Neural progenitor cell (in vitro differentiated cells): ENCODE measurements at regions not wholly inside any gene's neighbourhood (a gene's known extent, or its start where the extent isn't known, plus 50 kb on each side); places are given as distances from the start of the nearest gene placed in this dataset.

ENCODE experiments used
- DNase-seq: peaks from one replicate; pipeline ENCODE4 v3.0.0-alpha.2; 2016; ENCODE audit warnings: low spot score
- H2AFZ ChIP-seq: fragments of 200-600 bp; sonication (generic); replicated peaks from 2 replicates; pipeline ENCODE4 v1.6.1; 2016; ENCODE audit warnings: antibody characterized with exemption
- H3F3A ChIP-seq: fragments of 200-600 bp; sonication (generic); 2 replicates; pipeline ENCODE4 v1.6.1; 2016; ENCODE audit warnings: antibody characterized with exemption, low read depth
- H3K27ac ChIP-seq: fragments of 200-600 bp; sonication (generic); 2 replicates; pipeline ENCODE4 v1.5.1; 2016; ENCODE audit warnings: mild to moderate bottlenecking
- H3K27me3 ChIP-seq: fragments of 200-600 bp; sonication (generic); 2 replicates; pipeline ENCODE4 v1.6.1; 2016; ENCODE audit warnings: mild to moderate bottlenecking, moderate library complexity
- H3K36me3 ChIP-seq: fragments of 200-600 bp; sonication (generic); 2 replicates; pipeline ENCODE4 v1.5.1; 2016
- H3K4me1 ChIP-seq: fragments of 200-600 bp; sonication (generic); 2 replicates; pipeline ENCODE4 v1.6.1; 2016; ENCODE audit warnings: mixed run types
- H3K4me2 ChIP-seq: fragments of 200-600 bp; sonication (generic); 2 replicates; pipeline ENCODE4 v1.6.1; 2016
- H3K4me3 ChIP-seq: fragments of 200-600 bp; sonication (generic); 2 replicates; pipeline ENCODE4 v1.5.1; 2016
- H3K79me2 ChIP-seq: fragments of 200-600 bp; sonication (generic); 2 replicates; pipeline ENCODE4 v1.6.1; 2016; ENCODE audit warnings: low read depth
- H3K9ac ChIP-seq: fragments of 200-600 bp; sonication (generic); 2 replicates; pipeline ENCODE4 v1.6.1; 2016
- H3K9me3 ChIP-seq: fragments of 200-600 bp; sonication (generic); 2 replicates; pipeline ENCODE4 v1.5.1; 2016; ENCODE audit warnings: low read depth
- H4K20me1 ChIP-seq: fragments of 200-600 bp; sonication (generic); 2 replicates; pipeline ENCODE4 v1.6.1; 2016; ENCODE audit warnings: low read depth
- H3K27ac Mint-ChIP-seq: 3 replicates; pipeline ENCODE4 v1.8.0; 2021; ENCODE audit warnings: mixed read lengths
- H3K27me3 Mint-ChIP-seq: 2 replicates; pipeline ENCODE4 v1.8.0; 2022; ENCODE audit warnings: low read depth, mild to moderate bottlenecking, inconsistent platforms, moderate library complexity, mixed read lengths; ENCODE audit not compliant: insufficient read depth
- H3K36me3 Mint-ChIP-seq: 3 replicates; pipeline ENCODE4 v1.8.0; 2021; ENCODE audit warnings: mixed read lengths
- H3K4me1 Mint-ChIP-seq: 3 replicates; pipeline ENCODE4 v1.8.0; 2021; ENCODE audit warnings: mixed read lengths
- H3K4me3 Mint-ChIP-seq: 3 replicates; pipeline ENCODE4 v1.8.0; 2021; ENCODE audit warnings: mild to moderate bottlenecking, moderate library complexity, mixed read lengths
- H3K9me3 Mint-ChIP-seq: 3 replicates; pipeline ENCODE4 v1.8.0; 2020; ENCODE audit warnings: mixed read lengths
- EZH2 ChIP-seq: fragments of 200-600 bp; sonication (generic); IDR thresholded peaks from 2 replicates; pipeline ENCODE4 v1.6.1; 2017; ENCODE audit warnings: antibody characterized with exemption, mild to moderate bottlenecking, moderate library complexity
- EZH2phosphoT487 ChIP-seq: fragments of 200-600 bp; sonication (generic); IDR thresholded peaks from 2 replicates; pipeline ENCODE4 v1.6.1; 2017; ENCODE audit warnings: antibody characterized with exemption
- TF ChIP-seq, protein P1 (sequence below): fragments of 200-600 bp; sonication (generic); IDR thresholded peaks from 2 replicates; pipeline ENCODE4 v1.5.1; 2017; ENCODE audit warnings: antibody characterized with exemption, mild to moderate bottlenecking

DNA sequence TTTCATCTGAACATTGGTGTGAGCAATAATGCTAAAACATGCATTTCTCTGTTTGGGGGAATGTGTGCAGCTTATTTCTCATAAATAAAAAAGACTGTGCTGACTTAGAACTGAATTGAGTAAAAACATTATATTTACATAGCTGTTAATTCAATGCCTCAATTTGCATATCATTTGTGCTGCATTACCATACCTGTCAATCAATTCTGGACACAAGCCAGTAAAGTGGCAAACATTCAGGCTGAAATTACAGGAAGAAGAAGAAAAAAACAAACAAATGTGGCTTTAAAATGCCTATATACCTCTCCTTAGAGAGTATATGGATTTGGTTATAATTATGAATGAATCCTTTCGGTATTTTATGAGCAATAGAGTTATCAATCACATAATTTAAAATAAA is 380.1 kb upstream of the GBE1 start:
- TF ChIP-seq EZH2phosphoT487 (no peak), EZH2 (no peak)
- TF ChIP-seq, protein P1, sequence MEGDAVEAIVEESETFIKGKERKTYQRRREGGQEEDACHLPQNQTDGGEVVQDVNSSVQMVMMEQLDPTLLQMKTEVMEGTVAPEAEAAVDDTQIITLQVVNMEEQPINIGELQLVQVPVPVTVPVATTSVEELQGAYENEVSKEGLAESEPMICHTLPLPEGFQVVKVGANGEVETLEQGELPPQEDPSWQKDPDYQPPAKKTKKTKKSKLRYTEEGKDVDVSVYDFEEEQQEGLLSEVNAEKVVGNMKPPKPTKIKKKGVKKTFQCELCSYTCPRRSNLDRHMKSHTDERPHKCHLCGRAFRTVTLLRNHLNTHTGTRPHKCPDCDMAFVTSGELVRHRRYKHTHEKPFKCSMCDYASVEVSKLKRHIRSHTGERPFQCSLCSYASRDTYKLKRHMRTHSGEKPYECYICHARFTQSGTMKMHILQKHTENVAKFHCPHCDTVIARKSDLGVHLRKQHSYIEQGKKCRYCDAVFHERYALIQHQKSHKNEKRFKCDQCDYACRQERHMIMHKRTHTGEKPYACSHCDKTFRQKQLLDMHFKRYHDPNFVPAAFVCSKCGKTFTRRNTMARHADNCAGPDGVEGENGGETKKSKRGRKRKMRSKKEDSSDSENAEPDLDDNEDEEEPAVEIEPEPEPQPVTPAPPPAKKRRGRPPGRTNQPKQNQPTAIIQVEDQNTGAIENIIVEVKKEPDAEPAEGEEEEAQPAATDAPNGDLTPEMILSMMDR, result no peak
- no peak overlapping the region for H3K4me3 Mint-ChIP-seq
- Histone ChIP-seq H3K27me3 (no peaks in the 10 kb centered on the region), H3K4me2 (no peak overlapping the region), H3K9me3 (no peaks in the 10 kb centered on the region), H3K4me3 (no peak overlapping the region), H3K4me1 (no peaks in the 10 kb centered on the region), H3K36me3 (no peaks in the 10 kb centered on the region), H4K20me1 (no peaks in the 10 kb centered on the region), H3K9ac (no peak overlapping the region), H3F3A (no peaks in the 10 kb centered on the region), H2AFZ (no peak overlapping the region), H3K79me2 (no peaks in the 10 kb centered on the region), H3K27ac (no peak overlapping the region)
- no peak overlapping the region for H3K27ac Mint-ChIP-seq
- no peak for DNase-seq
- H3K27me3 Mint-ChIP-seq, result no peaks in the 10 kb centered on the region
- H3K4me1 Mint-ChIP-seq, result no peaks in the 10 kb centered on the region
- peaks cover 8% of the 10 kb centered on the region for H3K9me3 Mint-ChIP-seq
- no peaks in the 10 kb centered on the region for H3K36me3 Mint-ChIP-seq

DNA sequence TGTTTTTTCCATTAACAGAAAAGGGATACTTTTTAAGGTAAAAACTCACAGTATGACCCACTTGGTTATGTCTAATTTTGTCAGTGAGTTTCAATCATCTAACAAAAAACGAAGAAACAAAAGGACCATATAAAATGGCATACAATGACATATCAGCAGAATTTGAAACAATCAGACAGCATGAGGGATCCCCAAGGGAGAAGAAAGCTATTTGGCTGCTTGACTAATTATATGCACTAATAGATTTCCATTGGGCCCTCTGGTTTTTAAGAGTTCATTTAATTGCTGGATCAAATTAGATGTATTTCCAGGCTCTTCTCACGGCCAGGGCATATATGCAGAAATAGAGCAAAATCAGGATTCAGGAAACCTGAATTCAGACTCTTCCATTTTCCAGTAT is 376.4 kb upstream of the GBE1 start:
- H3K36me3 ChIP-seq, result no peaks in the 10 kb centered on the region
- no peaks in the 10 kb centered on the region for H3K27me3 ChIP-seq
- H3K36me3 Mint-ChIP-seq, result no peaks in the 10 kb centered on the region
- no peaks in the 10 kb centered on the region for H3K79me2 ChIP-seq
- peaks cover 2% of the 10 kb centered on the region for H3K4me1 Mint-ChIP-seq
- H3K9me3 ChIP-seq, result no peaks in the 10 kb centered on the region
- no peak overlapping the region for H2AFZ ChIP-seq
- no peak overlapping the region for H3K9ac ChIP-seq
- no peak for DNase-seq
- no peaks in the 10 kb centered on the region for H4K20me1 ChIP-seq
- H3K4me2 ChIP-seq, result no peak overlapping the region
- no peak overlapping the region for H3K4me3 ChIP-seq
- H3K27ac ChIP-seq, result no peak overlapping the region
- TF ChIP-seq, protein P1, result no peak
- TF ChIP-seq EZH2 (no peak), EZH2phosphoT487 (no peak)
- no peaks in the 10 kb centered on the region for H3K27me3 Mint-ChIP-seq
- no peak overlapping the region for H3K4me3 Mint-ChIP-seq
- no peaks in the 10 kb centered on the region for H3F3A ChIP-seq
- no peaks in the 10 kb centered on the region for H3K4me1 ChIP-seq
- no peak overlapping the region for H3K27ac Mint-ChIP-seq
- peaks cover 8% of the 10 kb centered on the region for H3K9me3 Mint-ChIP-seq

DNA sequence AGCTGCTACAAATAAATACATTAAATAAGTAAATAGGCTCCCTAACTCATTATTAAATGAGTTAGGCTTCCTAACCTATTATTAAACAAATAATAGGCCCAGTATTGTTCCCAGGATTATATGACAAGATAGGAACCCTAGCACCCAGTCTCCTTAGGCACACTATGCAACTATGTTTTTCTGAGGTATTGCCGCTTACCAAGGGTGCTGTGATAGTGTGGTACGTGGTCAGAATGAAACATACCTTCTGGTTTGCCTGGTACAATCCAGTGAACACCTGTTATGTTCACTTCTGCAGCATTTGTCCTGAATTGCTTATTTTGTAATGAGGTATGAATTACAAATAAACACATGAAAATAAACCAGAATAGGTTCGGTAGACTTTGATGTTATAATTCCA is 375.6 kb upstream of the GBE1 start:
- no peak for TF ChIP-seq EZH2phosphoT487
- TF ChIP-seq, protein P1, result no peak
- no peak for TF ChIP-seq EZH2
- Histone ChIP-seq H3K27me3 (no peaks in the 10 kb centered on the region), H3K4me1 (no peaks in the 10 kb centered on the region), H3K79me2 (no peaks in the 10 kb centered on the region), H3K4me3 (no peak overlapping the region), H3K4me2 (no peak overlapping the region), H2AFZ (no peak overlapping the region), H3F3A (no peaks in the 10 kb centered on the region), H3K9me3 (no peaks in the 10 kb centered on the region), H3K36me3 (no peaks in the 10 kb centered on the region), H3K9ac (no peak overlapping the region), H3K27ac (no peak overlapping the region), H4K20me1 (no peaks in the 10 kb centered on the region)
- Mint-ChIP-seq H3K9me3 (peaks cover 8% of the 10 kb centered on the region), H3K36me3 (no peaks in the 10 kb centered on the region), H3K4me1 (peaks cover 2% of the 10 kb centered on the region), H3K27ac (no peak overlapping the region), H3K4me3 (no peak overlapping the region), H3K27me3 (no peaks in the 10 kb centered on the region)
- no peak for DNase-seq
